Fibroblast of lung (primary cell): ENCODE measurements at regions not wholly inside any gene's neighbourhood (a gene's known extent, or its start where the extent isn't known, plus 50 kb on each side); places are given as distances from the start of the nearest gene placed in this dataset.

ENCODE experiments used
- EZH2 ChIP-seq: IDR thresholded peaks from 2 replicates; pipeline ENCODE4 v1.5.1; 2012; ENCODE audit warnings: low read length, control low read depth, mild to moderate bottlenecking; ENCODE audit errors: missing control alignments
- TF ChIP-seq, protein P1 (sequence below), 2 donors: IDR thresholded peaks in 1 of 2; conservative IDR thresholded peaks in 1 of 2; 1 replicate in 1 of 2; 2 replicates in 1 of 2; pipeline ENCODE4 v1.5.1; 2011 to 2012; ENCODE audit warnings: low read length in 2 of 2, control low read depth in 1 of 2, inconsistent platforms in 1 of 2, low read depth in 1 of 2, mild to moderate bottlenecking in 1 of 2

DNA sequence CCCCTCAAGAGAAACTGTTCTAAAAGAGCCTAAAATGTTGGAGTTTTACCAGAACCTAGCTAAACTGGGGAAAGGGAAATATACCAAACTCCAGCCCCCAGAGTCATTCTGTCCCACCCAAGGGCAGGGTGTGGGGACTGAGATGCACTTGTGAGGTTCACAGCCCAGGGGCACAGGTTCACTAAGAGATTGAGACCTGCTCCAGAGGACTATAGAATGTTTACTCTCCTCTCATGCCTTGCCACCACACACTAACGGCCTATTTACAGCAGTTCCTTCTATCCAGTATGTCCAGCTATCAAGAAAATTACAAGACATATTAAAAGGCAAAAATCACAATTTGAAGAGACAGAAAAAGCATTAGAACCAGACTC, 60.6 kb upstream of the PARP11 start:
- TF ChIP-seq, protein P1, sequence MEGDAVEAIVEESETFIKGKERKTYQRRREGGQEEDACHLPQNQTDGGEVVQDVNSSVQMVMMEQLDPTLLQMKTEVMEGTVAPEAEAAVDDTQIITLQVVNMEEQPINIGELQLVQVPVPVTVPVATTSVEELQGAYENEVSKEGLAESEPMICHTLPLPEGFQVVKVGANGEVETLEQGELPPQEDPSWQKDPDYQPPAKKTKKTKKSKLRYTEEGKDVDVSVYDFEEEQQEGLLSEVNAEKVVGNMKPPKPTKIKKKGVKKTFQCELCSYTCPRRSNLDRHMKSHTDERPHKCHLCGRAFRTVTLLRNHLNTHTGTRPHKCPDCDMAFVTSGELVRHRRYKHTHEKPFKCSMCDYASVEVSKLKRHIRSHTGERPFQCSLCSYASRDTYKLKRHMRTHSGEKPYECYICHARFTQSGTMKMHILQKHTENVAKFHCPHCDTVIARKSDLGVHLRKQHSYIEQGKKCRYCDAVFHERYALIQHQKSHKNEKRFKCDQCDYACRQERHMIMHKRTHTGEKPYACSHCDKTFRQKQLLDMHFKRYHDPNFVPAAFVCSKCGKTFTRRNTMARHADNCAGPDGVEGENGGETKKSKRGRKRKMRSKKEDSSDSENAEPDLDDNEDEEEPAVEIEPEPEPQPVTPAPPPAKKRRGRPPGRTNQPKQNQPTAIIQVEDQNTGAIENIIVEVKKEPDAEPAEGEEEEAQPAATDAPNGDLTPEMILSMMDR (conservative IDR thresholded peaks at IDR 0.05 in 1 of 2, IDR thresholded peaks at IDR 0.05 in 1 of 2; ENCODE audit: low read depth in 1 of 2, low read length in 2 of 2): no peak
- no peak for TF ChIP-seq EZH2
